Loucy (cell line): ENCODE measurements at regions not wholly inside any gene's neighbourhood (a gene's known extent, or its start where the extent isn't known, plus 50 kb on each side); places are given as distances from the start of the nearest gene placed in this dataset.

Experiments used
- EZH2phosphoT487 ChIP-seq: fragments of 200-600 bp; IDR thresholded peaks from 2 replicates; pipeline ENCODE4 v1.6.1; 2018; ENCODE audit warnings: antibody characterized with exemption, mild to moderate bottlenecking, moderate library complexity, borderline replicate concordance
- TF ChIP-seq, protein P1 (sequence below): fragments of 200-600 bp; sonication (generic); conservative IDR thresholded peaks from 2 replicates; pipeline ENCODE4 v1.5.1; 2014; ENCODE audit warnings: mild to moderate bottlenecking, antibody characterized with exemption, low read length

DNA sequence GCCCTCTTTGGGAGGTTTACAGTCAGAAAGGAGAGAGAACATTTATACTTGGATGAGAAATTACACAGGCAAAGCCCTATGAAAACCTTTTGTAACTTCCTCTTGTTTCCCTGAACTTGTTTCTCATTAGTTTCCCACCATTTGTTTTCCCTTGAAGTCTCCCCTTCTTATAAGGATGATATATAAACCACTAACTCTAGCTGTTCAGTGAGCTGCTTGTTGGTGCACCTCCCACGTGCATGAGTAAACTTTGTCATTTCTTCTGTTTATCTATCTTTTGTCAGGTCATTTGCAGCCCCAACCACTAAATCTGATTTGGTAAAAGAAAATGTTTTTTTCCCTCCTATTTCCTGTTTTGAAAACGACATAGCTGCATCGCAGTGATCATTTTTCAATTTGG is 919.9 kb downstream of the SLITRK1 start:
- TF ChIP-seq, protein P1, sequence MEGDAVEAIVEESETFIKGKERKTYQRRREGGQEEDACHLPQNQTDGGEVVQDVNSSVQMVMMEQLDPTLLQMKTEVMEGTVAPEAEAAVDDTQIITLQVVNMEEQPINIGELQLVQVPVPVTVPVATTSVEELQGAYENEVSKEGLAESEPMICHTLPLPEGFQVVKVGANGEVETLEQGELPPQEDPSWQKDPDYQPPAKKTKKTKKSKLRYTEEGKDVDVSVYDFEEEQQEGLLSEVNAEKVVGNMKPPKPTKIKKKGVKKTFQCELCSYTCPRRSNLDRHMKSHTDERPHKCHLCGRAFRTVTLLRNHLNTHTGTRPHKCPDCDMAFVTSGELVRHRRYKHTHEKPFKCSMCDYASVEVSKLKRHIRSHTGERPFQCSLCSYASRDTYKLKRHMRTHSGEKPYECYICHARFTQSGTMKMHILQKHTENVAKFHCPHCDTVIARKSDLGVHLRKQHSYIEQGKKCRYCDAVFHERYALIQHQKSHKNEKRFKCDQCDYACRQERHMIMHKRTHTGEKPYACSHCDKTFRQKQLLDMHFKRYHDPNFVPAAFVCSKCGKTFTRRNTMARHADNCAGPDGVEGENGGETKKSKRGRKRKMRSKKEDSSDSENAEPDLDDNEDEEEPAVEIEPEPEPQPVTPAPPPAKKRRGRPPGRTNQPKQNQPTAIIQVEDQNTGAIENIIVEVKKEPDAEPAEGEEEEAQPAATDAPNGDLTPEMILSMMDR = no peak
- no peak for TF ChIP-seq EZH2phosphoT487
